A549 (cell line): ENCODE measurements at regions not wholly inside any gene's neighbourhood (a gene's known extent, or its start where the extent isn't known, plus 50 kb on each side); places are given as distances from the start of the nearest gene placed in this dataset.

Experiments used
- ATAC-seq, 2 experiments: fragments of 200-7000 bp in 1 of 2; fragments of >200 bp in 1 of 2; cut with Nextera tagmentation in 1 of 2; cut with Tn5 transposase in 1 of 2; 3 replicates each; pipeline versions ENCODE4 v1.8.0 to v1.9.1; 2018 to 2020; ENCODE audit warnings: mild to moderate bottlenecking in 1 of 2, moderate library complexity in 1 of 2
- CTCF ChIA-PET: fragments of 300-600 bp; sonication (Branson Sonifier 250); formaldehyde crosslinking; extraction: SDS; loops from one replicate; lab custom pipeline; 2021; ENCODE audit warnings: antibody characterized with exemption, inconsistent platforms; lab: Yijun Ruan, JAX
- POLR2A ChIA-PET: fragments of 350-600 bp; formaldehyde crosslinking; extraction: SDS; loops from one replicate; lab custom pipeline; 2021; ENCODE audit warnings: antibody characterized with exemption, inconsistent platforms; lab: Yijun Ruan, JAX
- DNase-seq, 2 experiments: peaks; one replicate each; pipeline versions ENCODE4 v3.0.0 to v3.0.0-alpha.2; 2011 to 2016; ENCODE audit warnings: low read depth in 1 of 2, low spot score in 1 of 2
- FAIRE-seq: peaks from 2 replicates; lab custom pipeline; 2011; peaks lifted over from hg19 to GRCh38; lab: Jason Lieb, UNC
- H3K27ac ChIP-seq, 2 experiments: fragments of >200 bp; sonication (Bioruptor Twin); formaldehyde crosslinking; 3 replicates each; pipeline ENCODE4 v1.5.1; 2016 to 2017
- H3K4me1 ChIP-seq: fragments of >200 bp; sonication (Bioruptor Twin); formaldehyde crosslinking; 3 replicates; pipeline ENCODE4 v1.6.1; 2016
- H3K4me2 ChIP-seq: fragments of >200 bp; sonication (Bioruptor Twin); formaldehyde crosslinking; 3 replicates; pipeline ENCODE4 v1.6.1; 2016
- H3K4me3 ChIP-seq: fragments of >200 bp; sonication (Bioruptor Twin); formaldehyde crosslinking; 3 replicates; pipeline ENCODE4 v1.5.1; 2016
- H3K9me3 ChIP-seq: fragments of >200 bp; sonication (Bioruptor Twin); formaldehyde crosslinking; 3 replicates; pipeline ENCODE4 v1.6.1; 2016
- CHD2 ChIP-seq: fragments of 150-350 bp; IDR thresholded peaks from 2 replicates; pipeline ENCODE4 v1.6.1; 2014; ENCODE audit warnings: low read length; ENCODE audit not compliant: partially characterized antibody
- EHF ChIP-seq: fragments of 250-450 bp; sonication (Bioruptor Pico); IDR thresholded peaks from 2 replicates; pipeline ENCODE4 v1.5.0; 2020; ENCODE audit warnings: mild to moderate bottlenecking
- EHMT2 ChIP-seq: fragments of 200-600 bp; sonication (generic); IDR thresholded peaks from 2 replicates; pipeline ENCODE4 v1.6.1; 2016; ENCODE audit warnings: antibody characterized with exemption, low read depth, mild to moderate bottlenecking, moderate library complexity
- ELK1 ChIP-seq: fragments of 150-350 bp; IDR thresholded peaks from 2 replicates; pipeline ENCODE4 v1.6.1; 2014; ENCODE audit warnings: low read depth, mild to moderate bottlenecking, low read length
- FOSB ChIP-seq: fragments of 250-450 bp; sonication (Bioruptor Pico); IDR thresholded peaks from 2 replicates; pipeline ENCODE4 v1.5.0; 2020; ENCODE audit warnings: mild to moderate bottlenecking, moderate library complexity
- FOSL2 ChIP-seq, 2 experiments: fragments of 450-650 bp in 1 of 2; fragments of >200 bp in 1 of 2; sonication (Bioruptor Twin) in 1 of 2; formaldehyde crosslinking; IDR thresholded peaks; 2 replicates each; pipeline versions ENCODE4 v1.5.0 to v1.6.1; 2016 to 2020; ENCODE audit warnings: mild to moderate bottlenecking in 1 of 2, moderate library complexity in 1 of 2
- GATA3 ChIP-seq: IDR thresholded peaks from 2 replicates; pipeline ENCODE4 v1.6.1; 2012; ENCODE audit warnings: borderline replicate concordance
- HOXB5 ChIP-seq: fragments of 250-450 bp; sonication (Bioruptor Pico); IDR thresholded peaks from 2 replicates; pipeline ENCODE4 v1.5.0; 2020; ENCODE audit warnings: mild to moderate bottlenecking, moderate library complexity
- MAFK ChIP-seq: fragments of 450-650 bp; IDR thresholded peaks from 2 replicates; pipeline ENCODE4 v1.6.1; 2014; ENCODE audit not compliant: partially characterized antibody
- MYC ChIP-seq: IDR thresholded peaks from 2 replicates; pipeline ENCODE4 v1.6.1; 2012; ENCODE audit warnings: mild to moderate bottlenecking, inconsistent platforms, low read length, improper control_type of control experiment, borderline replicate concordance
- PHF8 ChIP-seq: fragments of 200-600 bp; sonication (generic); IDR thresholded peaks from 2 replicates; pipeline ENCODE4 v1.6.1; 2016; ENCODE audit warnings: low read depth, mild to moderate bottlenecking, antibody characterized with exemption, moderate library complexity, borderline replicate concordance
- RFX5 ChIP-seq: fragments of 450-650 bp; IDR thresholded peaks from 2 replicates; pipeline ENCODE4 v1.7.1; 2014; ENCODE audit warnings: antibody characterized with exemption, mild to moderate bottlenecking, moderate library complexity
- SMC3 ChIP-seq: fragments of >200 bp; sonication (Bioruptor Twin); formaldehyde crosslinking; IDR thresholded peaks from 3 replicates; pipeline ENCODE4 v1.6.1; 2018; ENCODE audit warnings: inconsistent platforms
- TFCP2L1 ChIP-seq: fragments of 250-450 bp; sonication (Bioruptor Pico); IDR thresholded peaks from 2 replicates; pipeline ENCODE4 v1.5.0; 2021; ENCODE audit warnings: mild to moderate bottlenecking
- TP53 ChIP-seq: fragments of 250-450 bp; sonication (Bioruptor Pico); IDR thresholded peaks from 2 replicates; pipeline ENCODE4 v1.5.0; 2021; ENCODE audit warnings: mild to moderate bottlenecking, moderate library complexity
- ZNF302 ChIP-seq: fragments of 250-450 bp; sonication (Bioruptor Pico); IDR thresholded peaks from 2 replicates; pipeline ENCODE4 v1.9.0; 2021; ENCODE audit warnings: inconsistent platforms, mild to moderate bottlenecking, moderate library complexity
- ZSCAN20 ChIP-seq: fragments of 250-450 bp; sonication (Bioruptor Pico); IDR thresholded peaks from 2 replicates; pipeline ENCODE4 v1.8.0; 2022; ENCODE audit warnings: mild to moderate bottlenecking, moderate library complexity
- WGBS: methylation state at CpG from one replicate; pipeline ENCODE4 v1.1.6; 2017; ENCODE audit errors: missing lambda C conversion rate; 5-methylcytosine and 5-hydroxymethylcytosine counted together
- TF ChIP-seq, protein P1 (sequence below): fragments of >200 bp; sonication (Bioruptor Twin); formaldehyde crosslinking; IDR thresholded peaks from 3 replicates; pipeline ENCODE4 v1.6.1; 2016
- TF ChIP-seq, protein P2 (sequence below): IDR thresholded peaks from 2 replicates; pipeline ENCODE4 v1.6.1; 2012

DNA sequence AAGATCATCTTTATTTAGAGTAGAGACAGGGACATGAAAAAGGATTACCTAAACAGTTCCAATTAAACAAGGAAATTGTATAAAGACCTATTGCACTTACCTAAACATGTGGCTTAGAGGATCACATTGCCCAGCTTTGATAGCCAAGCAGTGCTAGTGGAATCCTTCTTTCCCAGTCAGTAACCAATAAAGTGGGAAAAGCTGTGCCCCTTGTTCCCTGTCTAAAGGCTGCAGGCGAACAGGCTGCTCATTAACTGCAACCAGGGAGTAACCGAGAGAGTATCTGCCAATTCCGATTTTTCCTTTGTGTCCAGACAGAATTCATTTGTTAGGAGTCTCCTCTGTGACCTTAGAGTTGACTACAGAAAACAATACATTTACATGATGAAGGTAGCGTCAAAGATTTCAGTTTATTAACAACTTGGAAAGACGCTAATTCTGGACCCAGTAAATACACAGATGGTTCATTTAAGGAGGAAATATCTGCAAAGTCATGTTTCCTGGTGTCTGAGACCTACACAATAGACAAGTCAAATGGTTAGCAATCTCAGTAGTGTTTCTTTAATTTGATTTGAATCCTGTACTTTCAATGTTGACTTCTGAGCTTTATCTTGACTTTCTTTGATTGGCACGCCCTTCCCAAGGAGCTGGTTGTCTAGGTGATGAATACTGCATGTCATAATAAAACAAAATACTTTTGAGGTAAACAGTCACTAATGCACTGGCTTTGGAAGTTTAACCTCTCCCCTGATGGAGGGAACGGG is 57.3 kb upstream of the MET start:
- TF ChIP-seq, protein P1, sequence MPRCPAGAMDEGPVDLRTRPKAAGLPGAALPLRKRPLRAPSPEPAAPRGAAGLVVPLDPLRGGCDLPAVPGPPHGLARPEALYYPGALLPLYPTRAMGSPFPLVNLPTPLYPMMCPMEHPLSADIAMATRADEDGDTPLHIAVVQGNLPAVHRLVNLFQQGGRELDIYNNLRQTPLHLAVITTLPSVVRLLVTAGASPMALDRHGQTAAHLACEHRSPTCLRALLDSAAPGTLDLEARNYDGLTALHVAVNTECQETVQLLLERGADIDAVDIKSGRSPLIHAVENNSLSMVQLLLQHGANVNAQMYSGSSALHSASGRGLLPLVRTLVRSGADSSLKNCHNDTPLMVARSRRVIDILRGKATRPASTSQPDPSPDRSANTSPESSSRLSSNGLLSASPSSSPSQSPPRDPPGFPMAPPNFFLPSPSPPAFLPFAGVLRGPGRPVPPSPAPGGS, result no peak
- TF ChIP-seq MAFK (peak; percentile 82), ZSCAN20 (no peak), EHF (CRISPR knock-in tag) (no peak), PHF8 (no peak), MYC (0 out of 2 replicates have a peak, but pooled peaks have one; percentile 24)
- TF ChIP-seq, protein P2, sequence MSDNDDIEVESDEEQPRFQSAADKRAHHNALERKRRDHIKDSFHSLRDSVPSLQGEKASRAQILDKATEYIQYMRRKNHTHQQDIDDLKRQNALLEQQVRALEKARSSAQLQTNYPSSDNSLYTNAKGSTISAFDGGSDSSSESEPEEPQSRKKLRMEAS, result peak; percentile 36; the same call in 1 of the 2 replicates
- peaks cover 48% of the 10 kb centered on the region for H3K4me1 ChIP-seq
- peak overlapping the region; percentile 25 for H3K4me3 ChIP-seq
- H3K27ac ChIP-seq, result peak overlapping the region; percentile 69 to 78
- peak overlapping the region; percentile 84 for H3K4me2 ChIP-seq
- ChIA-PET POLR2A (interaction anchor here (1.0 kb wide), 1 partner anchor 57 kb away, joined by 5 read pairs; no protein-coding TSS in a partner anchor), CTCF (interaction anchor here (0.7 to 3.7 kb wide), 4 partner anchors 10 to 57 kb away, joined by 3 to 19 read pairs (median 3); partner anchors contain the start of gene MET)
- no peaks in the 10 kb centered on the region for H3K9me3 ChIP-seq
- ATAC-seq (peak; percentile 69 to 81), FAIRE-seq (no peak), DNase-seq (peak in 1 of 2 experiments; percentile 78)
- 10% methylated on average over 7 of the region's 7 CpGs for WGBS

DNA sequence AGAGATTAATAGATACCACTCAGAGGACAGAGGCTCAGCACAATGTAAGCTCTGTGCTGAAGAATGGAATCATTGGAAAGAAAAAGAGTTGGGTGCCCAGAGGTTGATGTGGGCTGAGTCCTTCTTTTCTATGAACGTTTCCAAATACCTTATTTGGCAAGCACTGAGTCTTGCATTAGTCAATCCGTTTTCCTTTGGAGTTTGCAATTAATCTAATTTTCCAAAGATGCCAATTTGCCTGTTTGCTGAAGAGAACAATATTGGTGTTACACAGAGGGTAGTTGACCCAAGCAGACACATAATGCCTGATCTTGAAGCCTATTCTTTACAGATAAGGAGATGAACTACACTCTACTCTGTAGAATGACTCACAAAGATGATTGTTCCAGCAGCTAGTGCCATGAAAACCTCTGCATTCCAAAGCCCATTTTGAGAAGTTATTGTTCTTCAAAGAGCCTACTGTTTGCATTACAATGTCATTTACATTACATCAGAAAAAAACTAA is 55.4 kb upstream of the MET start:
- 1% methylated on average over 2 of the region's 2 CpGs for WGBS
- CTCF ChIA-PET, result interaction anchor here (3.7 kb wide), 1 partner anchor 25 kb away, joined by 19 read pairs; no protein-coding TSS in a partner anchor
- peak overlapping the region; percentile 69 to 78 for H3K27ac ChIP-seq
- peaks cover 48% of the 10 kb centered on the region for H3K4me1 ChIP-seq
- peak in 1 of 2 experiments; percentile 50 for DNase-seq
- ATAC-seq, result peak; percentile 31 to 64; a peak in 3 of 6 replicates
- TF ChIP-seq ZNF302 (CRISPR knock-in tag), result no peak
- TF ChIP-seq FOSL2 (IDR thresholded peaks at IDR 0.05), result 0 out of 2 replicates have a peak, but pooled peaks have one; percentile 15
- peak; percentile 46; the same call in 1 of the 2 replicates for TF ChIP-seq FOSL2 (CRISPR knock-in tag; IDR thresholded peaks at IDR 0.05)
- no peak for TF ChIP-seq PHF8
- TF ChIP-seq GATA3, result peak; percentile 26; the same call in 1 of the 2 replicates
- TF ChIP-seq SMC3, result no peak
- TF ChIP-seq TP53 (CRISPR knock-in tag), result no peak
- no peak; the same call in 1 of the 2 replicates for TF ChIP-seq EHMT2
- TF ChIP-seq HOXB5 (CRISPR knock-in tag), result no peak
- TF ChIP-seq, all 56 proteins: peak for 2
- H3K4me2 ChIP-seq, result peak overlapping the region; percentile 84
- no peak for FAIRE-seq
- POLR2A ChIA-PET, result interaction anchor here (1.0 kb wide), 1 partner anchor 12 kb away, joined by 4 read pairs; no protein-coding TSS in a partner anchor
- no peak overlapping the region for H3K4me3 ChIP-seq
- H3K9me3 ChIP-seq, result 0 out of 3 replicates have a peak, but pooled peaks cover 4% of the 10 kb centered on the region

DNA sequence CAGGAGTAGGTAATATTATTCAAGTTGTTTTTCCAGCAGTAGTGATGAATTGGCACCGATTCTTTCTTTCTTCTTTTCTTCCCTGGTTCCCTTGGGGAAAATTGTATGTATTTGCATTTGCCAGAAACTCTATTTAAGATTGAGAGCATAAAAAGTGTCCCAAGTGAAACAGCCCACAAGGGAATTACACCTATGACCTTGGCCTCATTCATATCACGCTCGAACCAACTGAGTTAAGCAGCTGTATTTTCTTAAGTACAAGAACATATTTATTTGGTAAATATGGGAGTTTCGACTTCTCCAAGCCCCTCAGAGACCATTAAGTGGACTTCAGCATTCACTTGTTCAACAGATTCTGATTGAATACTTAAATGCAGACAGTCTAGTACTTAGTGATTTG is 54.1 kb upstream of the MET start:
- Histone ChIP-seq H3K27ac (peak overlapping the region; percentile 20 to 69; a peak in 2 of 6 replicates), H3K4me1 (peaks cover 48% of the 10 kb centered on the region), H3K9me3 (0 out of 3 replicates have a peak, but pooled peaks cover 4% of the 10 kb centered on the region), H3K4me3 (no peak overlapping the region), H3K4me2 (no peak overlapping the region)
- ChIA-PET POLR2A (no interaction called here), CTCF (interaction anchor here (0.6 to 3.7 kb wide), 5 partner anchors 23 to 359 kb away, joined by 3 to 19 read pairs (median 3); no protein-coding TSS in a partner anchor)
- FAIRE-seq (peak; percentile 18), ATAC-seq (no peak), DNase-seq (no peak)
- WGBS, result 67% methylated on average over 4 of the region's 4 CpGs
- no peak for TF ChIP-seq EHF (CRISPR knock-in tag)
- TF ChIP-seq RFX5, result no peak
- TF ChIP-seq CHD2, result no peak
- TF ChIP-seq FOSB (CRISPR knock-in tag), result no peak
- TF ChIP-seq TFCP2L1, result no peak
- TF ChIP-seq ZNF302 (CRISPR knock-in tag), result no peak
- TF ChIP-seq ELK1, result no peak
